Stomach smooth muscle (tissue), 2 donors: ENCODE measurements at regions not wholly inside any gene's neighbourhood (a gene's known extent, or its start where the extent isn't known, plus 50 kb on each side); places are given as distances from the start of the nearest gene placed in this dataset.
"Not testable (repeated sequence)": the region's sequence is repeated elsewhere in the genome, so short reads cannot be mapped to it uniquely, and the experiment has no call there.

Experiments used
- H3K27ac ChIP-seq: one replicate; pipeline ENCODE4 v1.7.0; 2013; ENCODE audit warnings: mild to moderate bottlenecking, low read length, inconsistent platforms
- H3K27me3 ChIP-seq, 2 donors: one replicate each; pipeline ENCODE4 v1.7.0; 2013; ENCODE audit warnings: low read length in 2 of 2; ENCODE audit not compliant: insufficient read depth in 2 of 2, control insufficient read depth in 1 of 2
- H3K36me3 ChIP-seq, 2 donors: one replicate each; pipeline ENCODE4 v1.7.0; 2013; ENCODE audit warnings: low read length in 2 of 2; ENCODE audit not compliant: control insufficient read depth in 2 of 2, insufficient read depth in 2 of 2
- H3K4me1 ChIP-seq: one replicate; pipeline ENCODE4 v1.7.0; 2013; ENCODE audit warnings: low read length; ENCODE audit not compliant: control insufficient read depth, insufficient read depth
- H3K4me3 ChIP-seq, 2 donors: one replicate each; pipeline ENCODE4 v1.7.0; 2013; ENCODE audit warnings: low read length in 2 of 2
- H3K9ac ChIP-seq, 2 donors: one replicate each; pipeline ENCODE4 v1.7.0; 2013; ENCODE audit warnings: low read length in 2 of 2, mild to moderate bottlenecking in 1 of 2
- H3K9me3 ChIP-seq, 2 donors: one replicate each; pipeline ENCODE4 v1.7.0; 2013; ENCODE audit warnings: low read length in 2 of 2; ENCODE audit not compliant: control insufficient read depth in 2 of 2
- donor health status: healthy.
- donor health status: Pancreatic carcinoma.

- Histone ChIP-seq H3K27ac (no peak overlapping the region), H3K27me3 (no peaks in the 10 kb centered on the region), H3K4me1 (no peaks in the 10 kb centered on the region), H3K4me3 (no peak overlapping the region), H3K9me3 (no peaks in the 10 kb centered on the region), H3K9ac (no peak overlapping the region), H3K36me3 (no peaks in the 10 kb centered on the region)
Observed at GRCh38 chr5:37966871-37967270, 127.0 kb upstream of the GDNF start.

GRCh38 chr5:37966291-37966690, 126.5 kb upstream of the GDNF start:
- no peak overlapping the region for H3K9ac ChIP-seq
- H3K27me3 ChIP-seq, result no peaks in the 10 kb centered on the region
- no peak overlapping the region for H3K4me3 ChIP-seq
- H3K4me1 ChIP-seq, result no peaks in the 10 kb centered on the region
- H3K9me3 ChIP-seq, result no peaks in the 10 kb centered on the region
- no peak overlapping the region for H3K27ac ChIP-seq
- no peaks in the 10 kb centered on the region for H3K36me3 ChIP-seq

DNA sequence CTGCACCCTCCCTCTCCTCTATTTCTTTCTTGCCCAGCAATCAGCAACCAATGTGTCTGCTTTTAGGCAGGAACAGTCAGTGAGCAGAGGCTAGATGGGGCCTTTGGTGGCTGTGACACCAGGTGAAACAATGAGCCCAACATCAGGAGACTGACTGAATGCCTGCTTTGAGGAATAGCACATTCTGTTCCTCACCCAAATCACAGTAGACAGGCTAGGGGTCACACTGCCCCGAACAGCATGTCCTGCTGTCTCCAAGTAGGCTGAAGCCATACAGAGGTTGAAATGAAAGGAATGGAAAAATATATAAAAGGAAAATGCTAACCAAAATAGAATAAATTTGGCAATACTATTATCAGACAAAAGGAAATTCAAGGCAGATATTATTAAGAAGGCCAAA, 122.5 kb upstream of the GDNF start:
- Histone ChIP-seq H3K9me3 (peaks cover 2 to 9% of the 10 kb centered on the region in 2 donors), H3K4me1 (no peaks in the 10 kb centered on the region), H3K27ac (no peak overlapping the region), H3K36me3 (no peaks in the 10 kb centered on the region), H3K4me3 (no peak overlapping the region), H3K27me3 (no peaks in the 10 kb centered on the region), H3K9ac (no peak overlapping the region)

DNA sequence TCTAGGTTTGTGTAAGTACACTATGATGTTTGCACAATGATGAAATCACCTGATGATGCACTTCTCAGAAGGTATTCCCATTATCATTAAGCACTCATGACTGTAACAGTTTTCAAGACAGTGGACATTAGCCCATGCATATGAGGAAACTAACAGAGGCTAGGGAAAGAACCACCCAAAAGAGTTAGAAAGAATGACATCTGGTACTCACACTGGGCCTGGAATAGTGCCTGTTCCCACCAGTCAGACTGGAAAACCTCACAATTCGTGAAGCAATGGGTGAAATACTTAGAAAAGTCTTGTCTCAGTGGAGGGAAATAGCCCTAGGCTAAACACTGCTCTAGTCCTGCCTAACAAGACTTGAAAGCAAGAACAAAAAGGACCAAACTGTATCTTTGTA, 117.4 kb upstream of the GDNF start:
- Histone ChIP-seq H3K9ac (no peak overlapping the region), H3K27ac (no peak overlapping the region), H3K4me3 (no peak overlapping the region), H3K27me3 (no peaks in the 10 kb centered on the region), H3K36me3 (no peaks in the 10 kb centered on the region), H3K4me1 (no peaks in the 10 kb centered on the region), H3K9me3 (peaks cover 2 to 9% of the 10 kb centered on the region in 2 donors)

DNA sequence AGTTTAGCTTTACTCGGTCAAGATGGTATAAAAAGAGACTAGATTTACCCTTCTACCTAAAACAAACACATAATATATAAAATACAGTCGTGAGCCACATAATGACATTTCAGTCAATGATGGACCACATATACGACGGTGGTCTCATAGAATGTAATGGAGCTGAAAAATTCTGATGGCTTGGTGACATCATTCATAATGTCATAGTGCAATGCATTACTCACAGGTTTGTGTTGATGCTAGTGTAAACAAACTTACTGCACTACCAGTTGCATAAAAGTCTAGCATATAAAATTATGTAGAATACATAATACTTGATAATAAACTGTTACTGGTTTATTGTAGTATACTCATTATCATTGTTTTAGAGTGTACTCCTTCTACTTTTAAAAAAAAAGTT, 115.9 kb upstream of the GDNF start:
- H3K36me3 ChIP-seq, result no peaks in the 10 kb centered on the region
- H3K4me1 ChIP-seq, result no peaks in the 10 kb centered on the region
- H3K4me3 ChIP-seq, result no peak overlapping the region
- H3K27ac ChIP-seq, result no peak overlapping the region
- peaks cover 2 to 9% of the 10 kb centered on the region in 2 donors for H3K9me3 ChIP-seq
- no peaks in the 10 kb centered on the region for H3K27me3 ChIP-seq
- no peak overlapping the region for H3K9ac ChIP-seq

GRCh38 chr5:37954561-37954960, 114.7 kb upstream of the GDNF start:
- no peaks in the 10 kb centered on the region for H3K4me1 ChIP-seq
- no peak overlapping the region for H3K9ac ChIP-seq
- H3K9me3 ChIP-seq, result peaks cover 2 to 9% of the 10 kb centered on the region in 2 donors
- H3K27me3 ChIP-seq, result no peaks in the 10 kb centered on the region
- no peaks in the 10 kb centered on the region for H3K36me3 ChIP-seq
- no peak overlapping the region for H3K4me3 ChIP-seq
- H3K27ac ChIP-seq, result no peak overlapping the region

- no peaks in the 10 kb centered on the region for H3K4me1 ChIP-seq
- no peak overlapping the region for H3K27ac ChIP-seq
- H3K9me3 ChIP-seq, result no peaks in the 10 kb centered on the region
- H3K9ac ChIP-seq, result no peak overlapping the region
- H3K4me3 ChIP-seq, result no peak overlapping the region
- no peaks in the 10 kb centered on the region for H3K36me3 ChIP-seq
- H3K27me3 ChIP-seq, result no peaks in the 10 kb centered on the region
Observed at GRCh38 chr5:37951946-37952721, 112.3 kb upstream of the GDNF start.

- Histone ChIP-seq H3K4me1 (no peaks in the 10 kb centered on the region), H3K27me3 (no peaks in the 10 kb centered on the region), H3K27ac (no peak overlapping the region), H3K36me3 (no peaks in the 10 kb centered on the region), H3K9me3 (no peaks in the 10 kb centered on the region), H3K9ac (no peak overlapping the region), H3K4me3 (no peak overlapping the region)
Observed at GRCh38 chr5:37950436-37950835, 110.6 kb upstream of the GDNF start.

DNA sequence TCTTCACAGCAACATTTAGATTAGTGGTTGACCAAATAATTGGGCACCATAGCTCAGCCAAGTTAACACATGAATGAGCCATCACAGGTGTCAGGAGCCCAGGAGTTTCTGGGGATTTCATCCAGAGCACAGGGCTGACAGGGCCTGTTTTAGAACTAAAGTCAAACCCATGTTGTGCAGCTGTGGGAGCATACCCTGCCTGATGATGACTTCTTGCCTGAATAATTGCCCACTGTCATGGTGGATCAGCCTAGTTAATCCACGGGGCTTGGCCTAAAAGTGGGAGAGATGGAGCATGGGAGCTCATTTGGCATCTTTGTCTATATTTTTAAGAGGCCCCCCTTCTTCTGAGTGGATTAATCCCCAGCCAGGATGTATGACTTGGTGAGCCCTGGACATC, 105.6 kb upstream of the GDNF start:
- Histone ChIP-seq H3K27ac (no peak overlapping the region), H3K27me3 (no peaks in the 10 kb centered on the region), H3K4me3 (no peak overlapping the region), H3K36me3 (no peaks in the 10 kb centered on the region), H3K9me3 (no peaks in the 10 kb centered on the region), H3K9ac (no peak overlapping the region), H3K4me1 (no peaks in the 10 kb centered on the region)

DNA sequence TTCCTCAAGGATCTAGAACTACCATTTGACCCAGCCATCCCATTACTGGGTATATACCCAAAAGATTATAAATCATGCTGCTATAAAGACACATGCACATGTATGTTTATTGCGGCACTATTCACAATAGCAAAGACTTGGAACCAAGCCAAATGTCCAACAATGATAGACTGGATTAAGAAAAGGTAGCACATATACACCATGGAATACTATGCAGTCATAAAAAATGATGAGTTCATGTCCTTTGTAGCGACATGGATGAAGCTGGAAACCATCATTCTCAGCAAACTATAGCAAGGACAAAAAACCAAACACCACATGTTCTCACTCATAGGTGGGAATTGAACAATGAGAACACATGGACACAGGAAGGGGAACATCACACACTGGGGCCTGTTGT, 103.3 kb upstream of the GDNF start:
- not testable (repeated sequence) for H3K4me1 ChIP-seq, H3K27ac ChIP-seq, H3K9ac ChIP-seq, H3K9me3 ChIP-seq, H3K36me3 ChIP-seq, H3K27me3 ChIP-seq, H3K4me3 ChIP-seq

- Histone ChIP-seq H3K9me3 (peaks cover 0 to 4% of the 10 kb centered on the region in 2 donors), H3K36me3 (no peaks in the 10 kb centered on the region), H3K4me1 (no peaks in the 10 kb centered on the region)
Observed at GRCh38 chr5:37940931-37941623, 101.2 kb upstream of the GDNF start.

More at GRCh38 chr5:37940931-37941623, 101.2 kb upstream of the GDNF start:
- Histone ChIP-seq H3K4me3 (no peak overlapping the region), H3K9ac (no peak overlapping the region), H3K27me3 (no peaks in the 10 kb centered on the region), H3K27ac (no peak overlapping the region)
